Activated CD4-positive, alpha-beta T cell treated with anti-CD3 and anti-CD28 coated beads for 48 hours (primary cell): ENCODE measurements at regions not wholly inside any gene's neighbourhood (a gene's known extent, or its start where the extent isn't known, plus 50 kb on each side); places are given as distances from the start of the nearest gene placed in this dataset.

Experiments used
- DNase-seq: peaks from one replicate; pipeline ENCODE4 v3.0.0-alpha.2; 2020

DNA sequence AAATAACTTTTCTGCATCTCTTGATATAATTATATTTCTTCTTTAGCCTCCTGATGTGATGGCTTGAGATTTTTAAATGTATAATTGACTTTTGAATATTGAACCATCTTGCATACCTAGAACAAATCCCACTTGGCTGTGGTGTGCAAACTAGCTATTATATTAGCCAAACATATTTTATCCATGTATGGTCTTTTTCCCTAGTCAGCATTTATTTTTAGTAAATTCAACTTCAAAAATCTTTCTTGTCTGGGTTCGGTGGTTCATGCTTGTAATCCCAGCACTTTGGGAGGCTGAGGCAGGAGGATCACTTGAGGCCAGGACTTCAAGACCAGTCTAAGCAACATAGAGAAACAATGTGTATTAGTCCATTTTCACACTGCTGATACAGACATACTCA, 386.6 kb upstream of the VWC2 start:
- no peak for DNase-seq

DNA sequence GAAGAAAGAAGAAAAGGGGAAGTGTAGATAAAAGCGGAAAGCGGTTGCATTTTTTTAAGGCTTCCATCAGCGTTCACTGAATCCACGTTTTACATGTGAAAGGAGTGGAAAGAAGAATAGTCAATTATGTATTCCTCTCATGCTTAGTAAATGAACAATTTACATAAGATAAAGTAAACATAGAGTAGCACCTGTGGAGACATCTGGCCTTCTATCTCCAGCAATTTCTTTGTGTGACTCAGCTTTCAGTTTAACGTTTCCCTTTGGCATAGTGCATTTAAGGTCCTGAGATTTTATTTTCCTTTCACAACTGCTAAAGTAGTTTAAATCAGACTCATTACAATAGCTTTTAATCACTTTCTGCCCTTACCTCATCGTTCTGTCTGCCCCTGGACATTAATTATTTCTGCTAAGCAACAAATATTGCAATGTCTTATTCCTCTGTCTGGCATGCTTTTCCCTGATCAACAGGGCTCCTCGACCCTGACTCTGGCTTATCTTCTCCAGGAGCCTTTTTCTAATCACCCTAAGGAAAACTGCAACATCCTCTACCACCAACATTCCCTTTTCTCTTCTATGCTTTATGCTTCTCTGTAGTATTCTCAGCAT, 383.5 kb upstream of the VWC2 start:
- no peak for DNase-seq

DNA sequence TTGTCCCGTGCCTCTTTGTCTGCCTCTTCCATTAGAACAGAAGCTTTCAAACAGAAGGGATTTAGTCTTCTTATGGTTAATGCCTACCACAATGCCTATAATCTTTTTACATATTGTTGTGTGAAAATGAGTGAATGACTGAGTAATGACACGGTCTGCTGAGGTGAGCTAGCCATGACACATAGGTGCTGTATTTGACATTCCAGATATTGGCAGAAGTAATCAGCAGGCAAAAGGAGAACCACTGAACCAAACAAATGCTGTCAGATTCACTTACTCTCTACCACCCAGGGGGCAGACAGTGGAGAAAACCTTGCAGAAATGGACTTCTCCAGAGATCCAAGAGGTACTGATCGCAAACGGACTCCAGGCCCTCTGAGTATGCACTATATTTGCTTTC, 377.2 kb upstream of the VWC2 start:
- DNase-seq = no peak

DNA sequence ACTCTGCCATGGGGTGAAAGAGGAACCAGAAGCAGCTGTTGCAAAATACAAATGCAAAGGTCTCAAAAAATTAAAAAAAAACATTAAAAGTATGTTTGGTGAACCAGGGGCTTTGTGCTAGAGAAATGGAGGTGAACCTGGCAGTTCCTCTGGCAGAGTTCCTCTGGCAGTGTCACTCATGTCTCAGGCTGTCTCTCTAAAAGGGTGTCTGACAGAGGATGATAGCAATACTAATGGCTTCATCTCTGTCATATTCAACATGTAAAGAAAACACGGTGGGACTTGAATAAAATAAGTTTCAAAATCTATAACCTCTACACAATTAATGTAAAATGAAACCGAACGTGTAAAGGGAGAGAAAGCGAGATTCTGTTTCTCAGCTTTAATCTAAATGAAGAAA, 375.7 kb upstream of the VWC2 start:
- DNase-seq = no peak

DNA sequence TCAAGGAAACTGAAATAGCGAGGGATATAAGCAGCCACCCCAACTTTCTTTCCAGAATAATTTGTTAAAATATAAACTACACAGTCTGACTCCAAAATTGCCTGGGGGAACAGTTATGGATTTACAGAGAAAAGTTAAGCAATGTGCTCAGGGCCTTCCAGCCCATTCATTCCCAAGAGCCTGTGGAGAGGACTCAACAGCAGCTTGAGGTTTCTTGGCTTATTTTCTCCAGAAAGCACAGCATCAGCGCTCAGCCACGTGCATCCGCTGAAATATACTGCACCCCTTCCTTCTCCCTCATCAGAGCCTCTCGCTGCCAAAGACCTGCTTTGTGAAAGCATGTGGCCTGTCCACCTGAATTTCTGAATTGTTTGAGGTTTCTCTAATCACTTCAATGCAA, 375.2 kb upstream of the VWC2 start:
- no peak for DNase-seq

DNA sequence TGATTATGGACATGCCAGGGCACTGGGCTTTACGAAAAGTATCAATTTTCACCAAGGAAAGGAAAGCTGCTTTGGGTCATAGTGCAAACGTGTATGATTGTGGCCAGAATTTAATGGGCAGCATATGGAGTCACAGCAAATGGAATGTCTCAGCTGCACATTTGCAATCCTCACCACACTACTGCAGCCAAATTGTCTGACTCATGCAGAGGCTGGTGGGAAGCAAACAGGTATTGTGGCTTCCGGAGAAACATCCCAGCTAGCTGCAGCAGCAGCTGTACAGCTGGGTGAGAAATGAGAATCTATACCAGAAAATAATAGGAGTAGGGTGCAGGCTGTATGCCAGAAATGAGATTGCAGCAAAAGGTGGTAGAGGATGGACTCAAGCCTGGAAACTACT, 374.7 kb upstream of the VWC2 start:
- DNase-seq = no peak

DNA sequence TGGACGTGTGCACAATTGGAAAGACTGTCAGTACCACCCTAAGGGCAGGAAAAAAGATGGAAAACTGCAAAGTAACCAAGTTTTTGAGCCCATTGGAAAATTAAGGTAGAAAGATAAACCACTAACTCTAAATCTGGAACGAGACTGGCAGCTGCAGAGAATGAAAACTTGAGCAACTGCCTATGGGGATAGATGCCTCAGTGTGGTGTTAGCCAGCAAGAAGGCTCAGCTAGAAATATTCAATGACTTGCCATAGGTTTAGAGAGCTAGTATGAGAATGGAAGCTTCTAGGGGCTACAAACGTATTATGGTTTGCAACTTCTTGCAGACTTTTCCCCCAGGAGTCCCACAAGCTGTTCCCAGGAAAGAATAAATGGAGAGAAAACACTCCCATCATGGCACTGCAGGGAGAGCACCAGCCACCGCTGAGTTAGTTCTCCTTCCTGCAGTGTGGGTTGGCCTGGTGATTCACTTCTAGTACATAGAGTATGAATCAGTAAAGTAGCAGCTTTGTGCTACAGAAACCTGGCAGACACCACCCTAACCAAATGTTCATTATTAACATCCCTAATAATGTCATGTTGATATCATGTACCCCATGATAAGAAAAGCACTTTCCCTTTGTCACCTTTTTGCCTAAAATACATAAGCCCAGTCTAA, 372.4 kb upstream of the VWC2 start:
- no peak for DNase-seq

DNA sequence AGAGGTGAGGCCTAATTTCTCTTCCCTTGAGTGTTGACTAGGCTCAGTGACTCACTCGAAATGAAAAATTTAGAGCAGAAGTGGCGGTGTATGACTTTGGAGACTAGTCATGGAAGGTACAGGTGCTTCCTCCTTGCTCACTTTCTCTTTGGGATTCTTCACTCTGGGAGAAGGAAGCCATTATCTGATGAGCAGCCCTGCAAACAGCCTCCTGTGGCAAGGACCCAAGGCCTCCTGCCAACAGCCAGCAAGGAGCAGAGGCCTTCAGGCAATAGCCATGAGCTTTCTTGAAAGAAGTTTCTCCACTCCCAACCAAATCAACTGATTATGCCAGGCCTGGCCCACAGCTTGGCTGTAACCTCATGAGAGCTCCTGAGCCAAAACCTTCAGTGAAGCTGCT, 369.6 kb upstream of the VWC2 start:
- DNase-seq = no peak

DNA sequence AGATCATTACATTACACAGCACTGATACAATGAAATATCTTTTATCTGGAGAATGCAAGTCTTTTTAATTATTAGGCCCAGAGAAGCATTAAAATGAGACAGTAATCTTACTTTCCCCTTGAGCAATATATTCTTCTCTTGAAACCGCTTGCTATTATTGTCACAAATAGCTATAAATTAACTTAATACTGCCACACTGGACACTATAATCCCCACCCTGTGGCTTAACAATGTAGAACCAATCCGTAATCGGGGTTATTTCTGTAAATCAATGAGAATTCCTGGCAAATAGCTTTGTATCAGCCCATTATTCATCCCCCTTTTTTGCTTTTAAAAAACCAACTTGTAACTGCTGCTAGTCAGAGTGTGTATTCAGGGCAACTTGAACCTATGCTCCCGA, 366.2 kb upstream of the VWC2 start:
- DNase-seq = no peak

DNA sequence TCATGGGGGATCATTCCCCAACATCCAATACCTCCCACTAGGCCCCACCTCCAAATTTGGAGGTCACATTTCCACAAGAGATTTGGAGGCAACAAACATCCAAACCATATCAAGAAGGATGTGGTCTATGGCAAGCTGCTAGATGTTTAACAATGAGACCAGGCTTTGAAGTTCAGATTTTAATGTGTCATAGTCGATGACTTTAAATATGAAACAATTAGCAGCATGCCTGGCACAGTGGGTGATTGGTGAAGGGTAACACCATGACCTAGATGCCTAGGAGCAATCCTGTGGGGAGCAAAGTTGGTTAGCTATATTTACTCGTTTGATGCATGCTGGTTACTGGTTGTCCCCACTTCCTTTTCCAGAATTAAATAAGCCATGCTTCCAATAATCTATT, 356.4 kb upstream of the VWC2 start:
- no peak for DNase-seq

DNA sequence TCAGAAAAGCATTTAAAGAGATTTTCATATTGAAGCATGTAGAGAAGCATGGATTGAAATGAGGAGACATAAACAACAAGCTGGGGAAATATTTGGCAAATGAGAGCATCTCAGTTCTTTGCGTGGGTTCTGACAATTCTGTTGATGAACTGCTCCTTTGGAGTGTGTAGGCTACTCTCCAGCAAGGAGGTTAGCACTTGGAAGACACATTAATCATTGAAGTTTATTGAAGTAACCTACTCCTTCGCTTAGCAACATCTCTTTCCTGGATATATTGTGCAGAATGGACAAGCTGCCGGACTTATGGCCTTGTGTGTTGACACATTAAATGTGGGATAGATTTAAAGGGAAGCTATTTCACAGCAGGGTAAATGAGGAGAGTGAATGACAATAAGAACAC, 354.5 kb upstream of the VWC2 start:
- DNase-seq = no peak

DNA sequence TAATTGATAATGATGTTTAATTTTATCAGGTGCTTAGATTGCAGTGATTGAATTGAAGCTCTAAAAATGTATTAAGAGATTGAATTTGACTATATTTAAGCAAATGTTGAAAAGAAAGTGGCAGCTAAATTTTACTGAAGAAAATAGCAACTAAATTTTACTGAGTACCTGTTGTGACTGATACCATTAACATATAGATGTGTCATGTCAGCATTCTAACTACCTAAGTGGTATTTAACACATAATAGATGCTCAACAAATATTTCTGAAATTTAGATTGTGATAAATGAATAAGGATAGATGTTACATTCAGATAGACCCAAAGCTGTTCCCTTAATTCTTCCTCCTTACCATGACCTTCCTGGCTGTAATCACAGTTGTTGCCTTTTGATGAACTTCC, 350.9 kb upstream of the VWC2 start:
- no peak for DNase-seq

DNA sequence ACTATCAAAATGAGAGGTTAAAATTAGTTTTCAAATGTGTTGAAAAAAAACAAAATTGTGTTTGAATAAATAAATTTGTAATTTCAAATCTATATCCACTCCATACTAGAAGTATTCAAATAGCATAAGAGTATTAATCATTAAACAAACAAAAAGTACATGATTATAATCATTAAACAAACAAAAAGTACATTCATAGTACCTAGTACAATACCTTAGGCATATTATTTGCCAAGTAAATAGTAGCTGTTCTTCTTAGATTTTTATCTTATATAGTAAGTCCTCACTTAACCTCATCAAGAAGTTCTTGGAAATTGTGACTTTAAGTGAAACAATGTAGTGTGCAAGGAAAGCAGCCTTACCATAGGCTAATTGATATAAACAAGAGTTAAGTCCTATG, 349.3 kb upstream of the VWC2 start:
- no peak for DNase-seq

DNA sequence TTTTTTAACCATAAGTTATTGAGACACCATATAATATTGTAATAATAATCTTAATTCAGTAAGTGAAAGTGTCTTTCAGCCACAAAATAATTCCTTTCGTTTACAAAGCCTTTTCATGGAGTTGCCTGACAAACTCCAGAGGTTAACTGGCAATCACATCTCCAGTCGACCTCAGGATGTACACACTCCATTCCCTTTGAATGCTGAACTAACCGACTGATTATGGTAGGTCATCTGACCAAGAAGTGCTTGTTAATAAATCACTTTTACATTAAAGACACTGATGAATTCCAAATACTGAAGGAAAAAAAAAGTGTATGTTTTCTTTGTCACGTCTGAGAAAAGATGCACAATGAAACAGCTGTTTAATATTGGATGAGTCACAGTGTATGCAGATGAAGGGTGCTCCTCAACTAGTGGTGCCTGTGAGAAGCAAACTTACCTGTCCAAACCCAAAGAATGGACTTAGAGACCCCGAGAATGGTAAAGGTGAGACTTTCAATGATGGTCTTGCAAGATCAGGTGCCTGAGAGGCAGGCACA, 348.1 kb upstream of the VWC2 start:
- DNase-seq = no peak

DNA sequence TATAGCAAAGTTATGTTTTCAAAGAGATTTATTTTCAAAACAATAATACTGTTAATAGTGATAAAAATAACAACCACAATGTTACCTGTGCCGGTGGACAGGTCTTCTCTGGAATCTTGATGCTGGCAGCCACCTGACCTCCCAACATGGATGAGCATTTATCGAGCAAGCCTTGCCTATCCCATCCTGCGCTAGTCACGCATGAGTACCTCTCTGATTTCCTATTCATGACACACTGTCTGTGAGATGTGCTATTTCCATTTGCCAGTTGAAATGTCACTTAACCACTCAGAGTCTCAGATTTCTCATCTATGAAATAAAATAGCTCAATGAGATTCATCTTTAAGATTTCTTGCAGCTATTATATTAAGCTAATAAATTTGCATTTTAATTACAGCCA, 341.2 kb upstream of the VWC2 start:
- no peak for DNase-seq

DNA sequence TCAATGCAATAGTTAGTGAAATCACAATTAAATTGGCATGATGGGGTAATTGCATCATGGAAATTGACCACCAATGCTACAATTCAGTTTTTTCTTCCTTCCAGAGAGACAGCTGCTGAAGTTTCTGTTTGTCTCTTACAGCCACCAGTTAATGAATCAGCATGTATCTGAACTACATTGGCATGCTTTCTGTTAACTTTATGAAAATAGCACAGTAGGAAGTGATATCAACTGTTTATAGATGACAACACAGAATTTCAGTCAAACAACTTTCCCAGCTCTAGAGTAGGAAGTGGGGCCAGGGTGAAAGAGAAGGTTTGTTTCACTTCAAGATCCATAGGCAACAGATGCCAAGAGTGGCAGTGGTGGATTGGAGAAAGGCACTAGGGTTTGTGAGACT, 339.6 kb upstream of the VWC2 start:
- no peak for DNase-seq

DNA sequence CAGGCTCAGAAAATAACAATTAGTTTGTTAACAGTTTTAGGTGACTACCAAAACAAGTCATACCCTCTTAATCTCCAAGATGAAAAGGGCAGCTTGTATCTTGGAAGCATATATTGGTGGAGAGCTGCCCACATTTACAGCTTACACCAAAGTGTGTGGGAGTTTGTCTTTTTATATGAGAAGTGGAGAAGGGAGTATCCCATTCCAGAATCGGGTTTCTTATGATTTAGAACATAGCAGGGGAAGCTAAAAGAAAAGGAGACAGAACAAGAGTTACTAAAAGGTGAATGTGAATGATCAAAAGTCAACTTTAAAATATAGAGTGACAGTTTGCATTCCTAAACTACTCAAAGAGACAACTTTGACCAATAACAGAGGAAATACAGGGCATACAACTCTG, 338.6 kb upstream of the VWC2 start:
- DNase-seq = no peak

DNA sequence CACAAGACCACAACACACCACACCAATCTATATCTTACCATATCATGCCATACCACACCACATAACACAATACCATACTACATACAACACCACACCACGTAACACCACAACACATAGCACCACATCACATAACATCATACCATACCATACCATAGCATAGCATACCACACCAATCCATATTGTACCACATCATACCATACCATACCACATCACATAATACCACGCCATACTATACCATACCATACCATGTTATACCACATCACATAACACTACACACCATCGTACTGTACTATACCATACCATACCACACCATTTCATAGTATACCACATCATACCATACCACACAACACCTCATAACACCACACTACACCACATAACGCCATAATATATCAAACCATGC, 335.2 kb upstream of the VWC2 start:
- DNase-seq = no peak

DNA sequence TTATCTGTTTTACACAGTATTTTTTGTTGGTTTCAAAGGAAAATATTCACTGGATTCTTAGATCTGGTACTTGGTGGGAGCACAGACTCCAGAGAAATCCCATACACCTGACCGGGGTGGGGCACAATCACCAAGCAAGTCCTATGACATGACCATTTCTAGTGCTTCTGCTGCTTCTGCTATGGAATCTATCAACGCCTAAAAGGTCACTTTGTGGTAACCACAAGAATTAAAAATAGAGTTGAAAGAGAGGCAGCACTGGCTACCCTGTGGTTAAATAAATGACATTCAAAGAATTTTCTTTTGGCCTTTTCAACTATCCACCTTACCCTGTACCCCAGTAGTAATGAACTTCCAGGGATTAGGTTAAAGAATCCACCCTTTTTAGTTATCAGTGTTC, 329.9 kb upstream of the VWC2 start:
- DNase-seq = no peak

DNA sequence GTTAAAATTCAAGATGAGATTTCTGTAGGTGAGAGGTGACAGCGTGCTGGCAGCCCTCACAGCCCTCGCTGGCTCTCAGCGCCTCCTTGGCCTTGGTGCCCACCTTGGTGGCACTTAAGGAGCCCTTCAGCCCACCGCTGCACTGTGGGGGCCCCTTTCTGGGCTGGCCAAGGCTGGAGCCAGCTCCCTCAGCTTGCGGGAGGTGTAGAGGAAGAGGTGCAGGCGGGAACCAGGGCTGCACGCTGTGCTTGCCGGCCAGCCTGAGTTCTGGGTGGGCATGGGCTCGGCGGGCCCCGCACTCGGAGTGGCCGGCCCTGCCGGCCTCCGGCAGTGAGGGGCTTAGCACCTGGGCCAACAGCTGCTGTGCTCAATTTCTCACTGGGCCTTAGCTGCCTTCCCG, 320.0 kb upstream of the VWC2 start:
- no peak for DNase-seq

DNA sequence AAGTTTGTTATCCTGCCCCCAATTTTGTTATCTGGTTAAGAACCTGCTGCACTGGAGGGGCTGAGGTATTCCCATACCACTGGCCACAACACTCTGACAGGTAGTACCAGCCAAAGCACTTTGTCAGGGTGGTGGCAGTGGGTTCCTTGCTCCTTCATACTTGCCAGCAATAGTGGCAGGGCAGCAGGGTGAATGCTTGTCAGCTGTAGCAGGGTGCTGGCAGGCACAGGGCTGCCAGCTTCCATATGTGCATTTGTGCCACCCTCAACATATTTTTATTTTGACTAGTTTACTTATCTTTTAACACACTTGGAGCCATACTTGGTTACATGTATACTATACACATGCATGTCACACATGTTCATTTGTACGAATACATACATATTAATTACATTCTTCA, 294.0 kb upstream of the VWC2 start:
- no peak for DNase-seq

DNA sequence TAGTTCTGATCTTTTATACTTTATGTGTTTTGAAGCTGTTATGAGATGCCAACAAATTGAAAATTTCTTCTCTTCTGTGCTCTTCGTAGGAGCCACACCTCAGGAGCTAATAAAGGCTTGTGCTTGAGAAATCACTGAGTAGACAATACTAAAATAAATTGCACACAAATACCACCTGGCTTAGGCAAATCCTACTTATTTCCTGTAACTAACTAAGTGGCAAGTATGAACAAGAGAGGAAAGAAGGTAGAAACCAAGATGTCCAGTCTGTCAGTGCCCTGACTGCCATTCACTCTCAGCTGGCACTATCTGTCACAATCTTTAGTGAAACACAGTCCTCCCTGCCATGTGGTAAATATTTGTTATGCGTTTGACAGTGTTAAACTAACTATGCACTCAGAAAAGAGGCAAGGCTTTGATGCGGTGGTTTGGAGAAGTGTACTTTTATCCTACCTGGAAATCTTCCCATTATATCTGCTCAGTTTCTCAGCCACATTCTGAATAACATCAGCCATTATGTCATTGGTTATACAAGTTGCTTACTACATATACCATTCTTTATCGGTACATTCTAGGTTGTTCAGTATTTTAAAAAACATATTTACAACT, 293.4 kb upstream of the VWC2 start:
- no peak for DNase-seq

DNA sequence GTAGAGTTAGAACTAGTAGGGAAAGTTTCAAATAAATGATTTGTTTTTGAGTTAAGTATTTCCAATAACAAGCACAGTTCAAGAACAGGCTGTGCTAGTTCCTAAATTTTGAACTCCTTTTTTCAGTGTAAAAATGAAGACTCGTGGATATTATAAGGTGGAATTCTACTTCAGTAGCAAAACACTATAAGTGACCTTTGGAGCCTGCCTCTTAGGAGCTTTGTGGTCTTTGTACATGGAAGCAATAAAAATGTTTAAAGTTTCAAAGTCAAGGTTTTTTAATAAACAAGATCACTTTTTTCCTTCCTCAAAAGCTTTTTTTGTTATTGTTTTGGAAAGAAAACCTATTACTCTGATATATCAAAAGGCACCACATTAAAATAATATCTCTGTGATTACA, 292.4 kb upstream of the VWC2 start:
- DNase-seq = no peak

DNA sequence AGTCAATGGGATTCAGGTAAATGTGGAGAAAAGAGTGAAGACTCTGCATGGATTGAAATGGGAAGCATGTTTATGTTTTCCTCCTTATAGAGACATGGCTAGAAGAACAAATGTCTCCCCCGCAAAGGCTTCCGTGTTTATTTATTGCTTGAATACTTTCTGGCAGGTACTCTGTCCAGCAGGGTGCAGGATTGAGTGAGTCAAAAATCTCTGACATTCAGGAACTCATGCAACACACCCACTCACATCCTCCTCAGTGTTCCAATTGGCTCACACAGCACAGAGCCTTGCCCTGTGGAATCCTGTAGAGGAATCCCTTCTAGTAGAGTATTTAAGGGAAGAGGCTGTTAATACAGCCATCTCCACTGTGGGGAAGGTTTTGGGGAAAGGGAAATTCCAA, 290.3 kb upstream of the VWC2 start:
- no peak for DNase-seq
